ENCODE measurements at regions not wholly inside any gene's neighbourhood (a gene's known extent, or its start where the extent isn't known, plus 50 kb on each side); places are given as distances from the start of the nearest gene placed in this dataset.
"Not testable (repeated sequence)": the region's sequence is repeated elsewhere in the genome, so short reads cannot be mapped to it uniquely, and the experiment has no call there.

- Histone ChIP-seq H3K4me3 (ENCODE audit: low read depth, low read length) (no peak overlapping the region), H3K9me3 (ENCODE audit: control insufficient read depth, insufficient read depth, low read length) (no peaks in the 10 kb centered on the region), H3K27me3 (ENCODE audit: control insufficient read depth, insufficient read depth, low read length) (no peaks in the 10 kb centered on the region), H3K27ac (ENCODE audit: low read depth, low read length) (no peak overlapping the region)
- ChIA-PET POLR2A (no interaction called here), CTCF (no interaction called here)
- DNase-seq (ENCODE audit: low read depth, low spot score), result no peak
- TF ChIP-seq, protein P1, sequence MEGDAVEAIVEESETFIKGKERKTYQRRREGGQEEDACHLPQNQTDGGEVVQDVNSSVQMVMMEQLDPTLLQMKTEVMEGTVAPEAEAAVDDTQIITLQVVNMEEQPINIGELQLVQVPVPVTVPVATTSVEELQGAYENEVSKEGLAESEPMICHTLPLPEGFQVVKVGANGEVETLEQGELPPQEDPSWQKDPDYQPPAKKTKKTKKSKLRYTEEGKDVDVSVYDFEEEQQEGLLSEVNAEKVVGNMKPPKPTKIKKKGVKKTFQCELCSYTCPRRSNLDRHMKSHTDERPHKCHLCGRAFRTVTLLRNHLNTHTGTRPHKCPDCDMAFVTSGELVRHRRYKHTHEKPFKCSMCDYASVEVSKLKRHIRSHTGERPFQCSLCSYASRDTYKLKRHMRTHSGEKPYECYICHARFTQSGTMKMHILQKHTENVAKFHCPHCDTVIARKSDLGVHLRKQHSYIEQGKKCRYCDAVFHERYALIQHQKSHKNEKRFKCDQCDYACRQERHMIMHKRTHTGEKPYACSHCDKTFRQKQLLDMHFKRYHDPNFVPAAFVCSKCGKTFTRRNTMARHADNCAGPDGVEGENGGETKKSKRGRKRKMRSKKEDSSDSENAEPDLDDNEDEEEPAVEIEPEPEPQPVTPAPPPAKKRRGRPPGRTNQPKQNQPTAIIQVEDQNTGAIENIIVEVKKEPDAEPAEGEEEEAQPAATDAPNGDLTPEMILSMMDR (IDR thresholded peaks at IDR 0.05; ENCODE audit: low read depth, low read length), result no peak
Measured at GRCh38 chr14:80298491-80299017, 87.2 kb upstream of the DIO2 start.

- ChIA-PET POLR2A (no interaction called here), CTCF (no interaction called here)
- H3K27me3 ChIP-seq (ENCODE audit: control insufficient read depth, insufficient read depth, low read length), result no peaks in the 10 kb centered on the region
- peaks cover 2% of the 10 kb centered on the region; the same call in 1 of the 2 replicates for H3K9me3 ChIP-seq (ENCODE audit: control insufficient read depth, insufficient read depth, low read length)
- TF ChIP-seq, protein P1 (IDR thresholded peaks at IDR 0.05; ENCODE audit: low read depth, low read length), result no peak
- H3K27ac ChIP-seq (ENCODE audit: low read depth, low read length), result no peak overlapping the region
- DNase-seq (ENCODE audit: low read depth, low spot score), result no peak
- no peak overlapping the region for H3K4me3 ChIP-seq (ENCODE audit: low read depth, low read length)
Measured at GRCh38 chr14:80291101-80291500, 79.8 kb upstream of the DIO2 start.

DNA sequence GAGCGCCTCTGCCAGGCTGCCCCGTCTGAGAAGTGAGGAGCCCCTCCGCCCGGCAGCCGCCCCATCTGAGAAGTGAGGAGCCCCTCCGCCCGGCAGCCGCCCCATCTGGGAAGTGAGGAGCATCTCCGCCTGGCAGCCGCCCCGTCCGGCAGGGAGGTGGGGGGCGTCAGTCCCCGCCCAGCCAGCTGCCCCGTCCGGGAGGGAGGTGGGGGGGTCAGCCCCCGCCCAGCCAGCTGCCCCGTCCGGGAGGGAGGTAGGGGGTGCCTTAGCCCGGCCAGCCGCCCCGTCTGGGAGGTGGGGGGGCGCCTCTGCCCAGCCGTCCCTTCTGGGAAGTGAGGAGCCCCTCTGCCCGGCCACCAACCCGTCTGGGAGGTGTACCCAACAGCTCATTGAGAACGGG is 75.4 kb upstream of the DIO2 start:
- H3K9me3 ChIP-seq (ENCODE audit: control insufficient read depth, insufficient read depth, low read length); DNase-seq (ENCODE audit: low read depth, low spot score); H3K4me3 ChIP-seq (ENCODE audit: low read depth, low read length); CTCF ChIA-PET; H3K27me3 ChIP-seq (ENCODE audit: control insufficient read depth, insufficient read depth, low read length); H3K27ac ChIP-seq (ENCODE audit: low read depth, low read length); POLR2A ChIA-PET: not testable (repeated sequence)

GRCh38 chr14:80278293-80279023 is 67.2 kb upstream of the DIO2 start:
- DNase-seq (ENCODE audit: low read depth, low spot score), result no peak

GRCh38 chr14:80275208-80275850 is 64.0 kb upstream of the DIO2 start:
- Histone ChIP-seq H3K27me3 (ENCODE audit: control insufficient read depth, insufficient read depth, low read length) (no peaks in the 10 kb centered on the region), H3K4me3 (ENCODE audit: low read depth, low read length) (no peak overlapping the region), H3K27ac (ENCODE audit: low read depth, low read length) (no peak overlapping the region), H3K9me3 (ENCODE audit: control insufficient read depth, insufficient read depth, low read length) (no peaks in the 10 kb centered on the region)
- no peak for DNase-seq (ENCODE audit: low read depth, low spot score)
- ChIA-PET POLR2A (no interaction called here), CTCF (interaction anchor here (1.2 to 1.4 kb wide), 2 partner anchors 61 to 81 kb away, joined by 4 to 5 read pairs; no protein-coding TSS in a partner anchor)
- TF ChIP-seq, protein P1 (IDR thresholded peaks at IDR 0.05; ENCODE audit: low read depth, low read length), result no peak

More at GRCh38 chr14:80278293-80279023, 67.2 kb upstream of the DIO2 start:
- POLR2A ChIA-PET, result no interaction called here
- Histone ChIP-seq H3K27me3 (ENCODE audit: control insufficient read depth, insufficient read depth, low read length) (no peaks in the 10 kb centered on the region), H3K4me3 (ENCODE audit: low read depth, low read length) (no peak overlapping the region), H3K9me3 (ENCODE audit: control insufficient read depth, insufficient read depth, low read length) (no peaks in the 10 kb centered on the region), H3K27ac (ENCODE audit: low read depth, low read length) (no peak overlapping the region)
- CTCF ChIA-PET, result no interaction called here
- TF ChIP-seq, protein P1 (IDR thresholded peaks at IDR 0.05; ENCODE audit: low read depth, low read length), result no peak

GRCh38 chr14:80274310-80274709 is 63.0 kb upstream of the DIO2 start:
- H3K27ac ChIP-seq (ENCODE audit: low read depth, low read length); H3K4me3 ChIP-seq (ENCODE audit: low read depth, low read length); CTCF ChIA-PET; DNase-seq (ENCODE audit: low read depth, low spot score); POLR2A ChIA-PET; H3K9me3 ChIP-seq (ENCODE audit: control insufficient read depth, insufficient read depth, low read length); H3K27me3 ChIP-seq (ENCODE audit: control insufficient read depth, insufficient read depth, low read length): not testable (repeated sequence)

All from AG04450 (cell line).